ENCODE measurements at regions not wholly inside any gene's neighbourhood (a gene's known extent, or its start where the extent isn't known, plus 50 kb on each side); places are given as distances from the start of the nearest gene placed in this dataset.
"Not testable (repeated sequence)": the region's sequence is repeated elsewhere in the genome, so short reads cannot be mapped to it uniquely, and the experiment has no call there.

DNA sequence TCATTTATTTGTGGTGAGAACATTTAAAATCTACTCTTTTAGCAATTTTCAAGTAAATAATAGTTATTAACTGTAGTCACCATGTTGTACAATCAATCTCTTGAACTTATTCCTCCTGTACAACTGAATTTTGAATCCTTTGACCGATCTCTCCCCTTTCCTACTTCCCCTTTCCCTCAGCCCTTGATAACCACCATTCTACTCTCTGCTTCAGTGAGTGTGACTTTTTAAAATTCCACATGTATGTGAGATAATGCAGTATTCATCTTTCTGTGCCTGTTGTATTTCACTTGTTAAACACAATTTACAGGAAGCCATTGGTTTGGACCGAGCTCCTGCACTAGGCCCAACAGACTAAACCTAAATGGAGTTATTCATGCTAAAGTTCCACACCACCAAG is 458.9 kb upstream of the PDE3A start:
- DNase-seq (ENCODE audit: low spot score), result no peak

DNA sequence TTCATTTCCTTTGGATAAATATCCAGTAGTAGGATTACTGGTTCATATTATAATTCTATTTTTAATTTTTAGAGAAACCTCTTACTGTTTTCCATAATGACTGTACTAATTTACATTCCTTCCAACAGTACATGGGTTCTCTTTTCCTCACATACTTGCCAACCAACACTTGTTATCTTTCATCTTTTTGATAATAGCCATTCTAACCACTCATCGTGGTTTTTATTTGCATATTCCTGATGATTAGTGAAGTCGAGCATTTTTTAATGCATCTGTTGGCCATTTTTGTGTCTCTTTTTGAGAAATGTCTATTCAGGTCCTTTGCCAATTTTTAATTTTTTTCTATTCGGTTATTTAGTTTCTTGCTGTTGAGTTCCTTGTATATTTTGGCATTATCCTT is 457.7 kb upstream of the PDE3A start:
- DNase-seq (ENCODE audit: low spot score), result no peak

- no peak for DNase-seq (ENCODE audit: low spot score)
These were observed 455.3 kb upstream of the PDE3A start for GRCh38 chr12:19912991-19913390.

DNA sequence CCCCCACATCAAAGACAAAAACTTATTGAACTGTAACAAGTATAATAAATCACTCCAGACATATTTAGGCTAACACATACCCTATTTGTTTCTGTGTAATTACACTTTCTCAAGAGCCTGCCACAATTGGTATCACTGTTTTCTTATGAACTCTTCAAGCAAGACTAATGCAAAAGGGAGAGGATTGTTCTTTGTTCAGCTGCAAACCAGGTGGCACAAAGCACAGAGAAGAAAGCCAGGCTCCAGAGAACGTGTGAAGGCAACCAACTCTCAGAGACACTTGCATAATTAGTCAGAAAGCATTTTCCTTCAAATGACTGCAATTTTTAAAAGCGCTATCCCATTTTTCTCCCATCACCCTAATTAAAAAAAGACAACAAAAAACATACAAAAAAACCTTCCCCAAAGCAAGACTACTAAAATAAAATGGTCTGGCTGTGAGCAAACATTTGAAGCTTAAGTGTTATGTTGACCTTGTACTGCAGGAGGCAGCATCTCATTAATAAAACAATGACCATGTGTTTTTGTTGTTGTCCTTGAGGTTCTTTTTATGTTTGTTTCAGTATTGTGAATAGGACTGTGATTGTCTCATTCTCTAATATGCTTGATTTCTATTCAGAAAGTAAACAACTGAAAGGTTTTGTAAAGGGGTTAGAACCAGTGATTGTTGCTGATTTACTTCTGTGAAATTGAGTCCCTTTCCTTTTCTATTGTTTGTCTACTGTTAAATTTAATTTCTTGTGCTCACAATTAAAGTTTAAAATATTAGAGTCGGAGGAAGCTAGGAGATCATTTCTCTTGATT is 452.7 kb upstream of the PDE3A start:
- DNase-seq (ENCODE audit: low spot score), result peak; percentile 69

GRCh38 chr12:19916196-19916753 is 452.1 kb upstream of the PDE3A start:
- DNase-seq (ENCODE audit: low spot score), result no peak

GRCh38 chr12:19916974-19917373 is 451.4 kb upstream of the PDE3A start:
- DNase-seq (ENCODE audit: low spot score), result no peak

- DNase-seq (ENCODE audit: low spot score), result not testable (repeated sequence)
These were observed 446.6 kb upstream of the PDE3A start for GRCh38 chr12:19921716-19922115.

DNA sequence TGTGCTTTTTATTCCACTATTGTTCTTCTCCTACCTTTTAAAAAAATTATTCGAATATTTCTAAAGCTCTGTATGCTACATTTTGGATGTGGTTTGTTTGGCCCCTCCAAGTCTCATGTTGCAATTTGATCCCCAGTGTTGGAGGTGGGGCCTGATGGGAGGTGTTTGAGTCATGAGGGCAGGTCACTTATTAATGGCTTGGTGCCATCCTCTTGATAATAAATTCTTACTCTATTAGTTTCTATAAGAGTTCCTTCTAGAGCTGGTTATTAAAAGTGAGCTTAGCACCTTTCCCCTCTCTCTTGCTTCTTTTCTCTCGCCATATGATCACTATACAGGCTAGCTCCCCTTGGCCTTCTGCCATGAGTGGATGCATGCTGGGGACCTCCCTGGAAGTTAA is 445.6 kb upstream of the PDE3A start:
- DNase-seq (ENCODE audit: low spot score), result no peak

DNA sequence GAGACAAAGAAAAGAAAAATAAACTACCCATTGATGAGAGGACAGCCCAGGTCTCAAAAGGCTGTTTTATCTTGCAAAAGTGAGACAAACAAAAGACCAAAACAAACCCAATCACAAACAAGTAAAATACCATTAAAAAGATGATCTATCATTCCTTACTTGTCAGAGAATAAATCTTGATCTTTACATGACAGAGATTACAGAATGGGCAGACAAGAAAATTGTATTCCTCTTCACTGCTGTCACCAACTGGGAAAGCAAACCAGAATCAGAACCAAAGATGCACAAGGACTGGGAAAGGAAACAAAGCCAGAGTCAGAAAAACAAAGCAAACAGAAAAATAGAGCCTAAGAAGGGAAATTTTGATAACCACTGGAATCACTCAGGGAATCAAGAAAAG is 444.0 kb upstream of the PDE3A start:
- DNase-seq (ENCODE audit: low spot score), result no peak

- DNase-seq (ENCODE audit: low spot score), result no peak
These were observed 442.5 kb upstream of the PDE3A start for GRCh38 chr12:19925841-19926240.

GRCh38 chr12:19926266-19926665 is 442.1 kb upstream of the PDE3A start:
- no peak for DNase-seq (ENCODE audit: low spot score)

GRCh38 chr12:19927661-19928060 is 440.7 kb upstream of the PDE3A start:
- no peak for DNase-seq (ENCODE audit: low spot score)

DNA sequence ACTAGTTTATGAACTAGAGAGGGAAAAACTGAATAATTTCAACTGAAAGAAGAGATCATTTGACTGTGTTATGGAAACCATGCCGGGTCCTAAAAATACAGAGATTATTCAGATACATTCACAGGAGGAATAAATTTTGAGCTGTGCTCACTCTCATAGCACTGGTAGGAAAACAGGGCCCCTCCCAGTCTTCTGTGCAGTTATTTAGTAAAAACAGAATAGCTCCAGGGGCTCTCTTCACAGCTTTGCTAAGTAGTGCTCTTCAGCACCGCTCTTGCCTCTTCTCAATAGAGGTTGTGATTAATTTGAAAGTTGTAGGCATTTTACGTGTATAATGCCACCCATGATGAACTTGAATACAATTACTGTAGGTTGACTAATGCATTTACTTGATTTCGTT is 435.9 kb upstream of the PDE3A start:
- no peak for DNase-seq (ENCODE audit: low spot score)

GRCh38 chr12:19933924-19934323 is 434.4 kb upstream of the PDE3A start:
- no peak for DNase-seq (ENCODE audit: low spot score)

GRCh38 chr12:19937161-19937560 is 431.2 kb upstream of the PDE3A start:
- no peak for DNase-seq (ENCODE audit: low spot score)

DNA sequence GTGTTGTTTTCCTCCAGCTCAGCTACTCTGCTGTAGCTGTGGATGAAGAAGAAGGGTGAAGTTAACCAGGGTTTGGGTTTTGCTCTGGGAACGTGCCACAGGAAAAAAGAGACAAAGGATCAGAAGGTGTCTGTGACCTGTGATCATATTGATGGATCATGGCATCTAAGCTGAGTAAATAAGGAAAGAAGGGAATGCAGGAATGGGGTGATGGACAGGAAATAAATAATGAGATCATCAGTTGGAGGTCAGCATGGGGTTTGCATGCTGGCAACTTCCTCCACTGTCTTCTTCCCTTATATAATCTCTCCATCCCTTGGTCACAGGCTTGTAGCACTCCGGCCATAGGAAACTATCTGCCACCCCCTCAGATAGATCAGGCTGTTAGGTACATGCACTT is 430.3 kb upstream of the PDE3A start:
- DNase-seq (ENCODE audit: low spot score), result no peak

GRCh38 chr12:19938491-19938890 is 429.8 kb upstream of the PDE3A start:
- DNase-seq (ENCODE audit: low spot score), result no peak

GRCh38 chr12:19940267-19940666 is 428.1 kb upstream of the PDE3A start:
- no peak for DNase-seq (ENCODE audit: low spot score)

DNA sequence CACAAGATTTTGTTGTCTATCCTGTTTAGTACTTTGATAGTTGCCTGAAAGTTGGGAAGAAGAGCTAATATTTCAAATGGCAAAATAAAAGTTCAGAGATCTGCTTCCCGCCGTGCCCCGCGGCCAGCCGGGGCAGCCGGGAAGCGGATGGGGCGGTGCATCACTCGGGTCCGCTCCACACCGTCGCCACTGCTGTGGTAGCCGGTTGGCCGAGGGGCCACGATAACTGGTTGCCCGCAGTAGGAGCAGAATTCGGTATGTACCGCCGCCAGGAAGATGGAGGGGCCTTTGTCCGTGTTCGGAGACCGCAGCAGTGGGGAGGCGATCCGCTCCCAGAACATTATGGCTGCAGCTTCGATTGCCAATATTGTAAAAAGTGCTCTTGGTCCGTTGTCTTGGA is 427.2 kb upstream of the PDE3A start:
- DNase-seq (ENCODE audit: low spot score), result no peak

DNA sequence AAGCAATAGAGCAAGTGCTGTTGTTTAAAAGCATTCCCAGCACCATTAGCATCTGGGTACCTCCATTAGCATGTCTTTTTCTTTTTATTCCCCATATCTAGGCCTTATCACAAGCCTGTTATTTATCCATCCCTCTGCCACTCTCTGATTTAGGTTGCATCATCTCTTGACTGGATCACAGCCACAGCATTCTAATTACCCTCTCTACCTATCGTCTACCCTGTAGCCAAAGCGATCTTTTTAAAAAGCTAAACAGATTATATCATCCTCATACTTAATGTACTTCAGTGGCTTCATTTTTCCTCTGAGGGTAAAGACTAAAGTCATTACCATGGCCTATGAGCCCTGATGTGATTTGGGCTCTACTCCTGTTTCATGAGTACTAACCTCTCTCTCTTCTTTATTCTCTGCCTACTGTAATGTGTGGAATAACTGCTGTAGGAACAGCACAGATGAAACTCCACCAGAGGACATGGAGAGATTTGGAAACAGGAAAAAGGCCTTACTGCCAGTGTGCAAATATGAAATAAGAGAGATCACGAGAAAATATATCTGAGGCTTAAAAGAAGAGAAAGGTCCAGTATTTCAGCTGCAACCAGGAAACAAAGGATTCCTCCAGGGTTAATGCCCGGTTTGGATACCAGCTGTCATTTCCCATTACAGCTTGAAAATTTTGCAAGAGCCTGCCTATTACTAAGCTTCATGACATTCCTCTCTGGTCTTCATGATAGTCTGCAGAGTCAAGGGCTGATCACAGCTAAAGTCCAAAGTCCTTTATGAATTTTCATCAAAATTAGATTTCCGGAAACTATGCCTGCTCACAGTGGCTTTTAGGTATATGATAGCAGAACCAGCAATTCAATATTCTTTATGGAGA is 422.5 kb upstream of the PDE3A start:
- DNase-seq (ENCODE audit: low spot score), result no peak

DNA sequence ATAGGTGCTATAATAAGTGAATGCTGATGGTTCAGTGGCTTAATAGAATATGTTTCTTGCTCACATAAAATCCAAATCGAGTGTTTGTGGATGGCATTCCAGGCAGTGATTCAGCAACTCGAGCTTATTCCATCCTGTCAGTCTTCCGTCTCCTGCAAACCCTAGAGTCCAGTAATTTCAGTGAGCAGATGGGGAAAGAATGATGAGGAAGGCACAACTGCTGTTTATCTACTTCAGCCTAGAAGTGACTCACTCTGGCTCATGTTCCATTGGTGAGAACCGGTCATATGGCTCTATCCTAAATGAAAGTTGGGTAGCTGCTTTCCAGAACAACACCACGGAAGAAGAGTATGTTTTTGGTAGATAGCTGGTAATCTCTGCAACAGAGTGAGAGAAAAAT is 421.8 kb upstream of the PDE3A start:
- DNase-seq (ENCODE audit: low spot score), result no peak

GRCh38 chr12:19947344-19947743 is 421.0 kb upstream of the PDE3A start:
- DNase-seq (ENCODE audit: low spot score), result no peak

DNA sequence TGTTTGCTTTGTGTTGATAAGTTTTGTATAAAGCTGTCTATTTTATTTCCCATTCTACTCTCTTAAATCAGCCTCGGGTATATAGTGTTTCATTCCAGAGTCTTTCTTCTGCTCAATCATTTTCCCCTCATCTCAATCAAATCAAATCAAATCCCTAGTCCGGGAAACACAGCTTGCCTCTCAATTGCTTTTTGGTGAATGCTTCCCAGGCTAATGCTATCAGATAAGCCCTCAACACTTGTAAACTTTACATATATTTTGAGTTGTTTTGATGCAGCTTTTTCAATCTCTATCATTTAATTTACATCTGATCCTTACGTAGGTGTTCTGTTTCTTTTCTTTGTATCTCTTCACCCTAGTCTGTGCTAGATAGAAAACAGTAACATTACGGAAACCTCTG is 416.7 kb upstream of the PDE3A start:
- no peak for DNase-seq (ENCODE audit: low spot score)

Data from pons (tissue), 1 donor.